DLD1 (cell line): ENCODE measurements at regions not wholly inside any gene's neighbourhood (a gene's known extent, or its start where the extent isn't known, plus 50 kb on each side); places are given as distances from the start of the nearest gene placed in this dataset.

Source experiments
- in situ Hi-C: cut with HindIII; loops from 2 replicates; pipeline ENCODE4 v1.10.0; 2017; ENCODE audit warnings: low sequenced_read_pairs

DNA sequence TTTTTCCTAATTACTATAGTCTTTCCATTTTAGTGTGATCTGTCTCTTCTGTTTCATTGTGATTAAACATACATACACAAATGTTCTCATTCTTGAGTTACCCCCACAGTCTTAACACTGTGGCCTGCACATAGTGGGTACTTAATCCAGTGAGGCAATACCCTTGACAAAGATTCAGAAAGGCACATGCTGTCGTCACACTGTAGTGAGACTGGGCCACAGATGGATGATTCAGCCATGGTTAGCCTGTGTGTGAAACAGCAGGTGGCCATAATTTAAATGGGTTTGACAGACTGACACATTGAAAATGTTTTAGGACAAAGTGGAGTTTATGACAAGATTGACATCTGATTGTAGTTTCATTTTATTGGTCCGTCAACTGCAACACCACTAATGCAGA is 313.1 kb downstream of the C11orf87 start:
- in situ Hi-C loops = no loop called here

DNA sequence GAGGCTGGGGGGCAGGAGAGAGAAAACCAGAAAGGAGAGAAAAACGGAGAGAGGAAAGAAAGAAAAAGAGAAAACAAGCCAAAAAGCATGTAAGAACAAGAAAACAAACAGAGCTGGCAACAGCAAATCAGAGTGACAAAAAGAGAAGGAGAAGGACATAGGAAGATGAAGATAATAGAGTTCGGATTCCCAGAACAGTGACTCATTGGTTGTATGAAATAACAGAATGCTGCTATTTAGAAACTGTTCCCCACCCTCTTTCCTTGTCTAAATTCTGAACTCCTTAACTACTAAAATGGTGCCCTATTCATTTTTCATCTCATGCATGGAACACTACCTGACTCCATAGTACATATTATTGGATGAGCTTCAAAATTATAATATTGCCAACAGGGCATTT is 317.4 kb downstream of the C11orf87 start:
- in situ Hi-C loops = no loop called here

DNA sequence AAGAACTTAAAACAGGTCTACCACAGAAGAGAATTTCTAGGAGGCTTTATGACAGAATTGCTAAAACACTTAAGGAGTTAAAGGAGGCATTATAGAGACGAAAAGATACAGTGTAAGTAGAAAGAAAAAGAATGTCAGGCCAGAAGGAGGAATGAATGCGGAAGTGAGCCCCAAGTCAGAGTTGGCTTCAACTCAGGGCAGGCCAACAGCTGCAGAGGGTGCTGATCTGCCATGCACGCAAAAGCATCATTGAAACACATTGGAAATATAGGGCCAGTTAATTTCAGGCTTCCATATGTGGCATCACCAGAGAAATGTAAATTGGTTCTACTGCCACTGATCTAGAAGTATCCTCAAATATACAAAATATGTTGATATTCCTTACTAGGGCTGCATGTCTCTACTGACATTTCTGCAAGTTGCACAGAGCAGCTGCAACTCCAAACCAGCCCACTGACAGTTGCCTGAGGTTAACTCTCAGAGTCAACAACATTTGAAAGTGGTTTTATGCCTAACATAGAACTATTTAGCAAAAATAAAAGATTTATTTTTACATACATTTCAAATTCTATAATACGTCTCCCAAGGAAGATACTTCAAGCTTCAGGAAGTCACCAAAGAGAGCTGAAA is 324.1 kb downstream of the C11orf87 start:
- in situ Hi-C loops = no loop called here

DNA sequence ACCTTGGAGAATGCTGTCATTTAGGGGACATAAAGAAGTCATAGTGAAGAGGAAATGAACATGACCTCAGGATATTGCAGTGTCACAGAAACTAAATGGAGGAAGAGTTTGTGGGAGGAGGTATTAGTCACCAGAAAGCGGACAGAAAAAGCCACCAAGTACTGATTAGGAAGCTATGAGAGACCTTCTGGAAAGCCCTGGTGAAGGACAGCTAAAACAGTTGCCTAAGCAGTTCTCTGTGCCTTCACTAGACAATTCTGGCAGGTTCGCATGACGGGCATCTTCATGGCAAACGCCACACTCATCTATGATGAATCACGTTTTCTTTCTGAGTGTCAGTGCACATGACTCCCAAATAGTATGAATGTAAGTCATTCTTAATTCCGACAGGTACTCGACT is 325.8 kb downstream of the C11orf87 start:
- in situ Hi-C loops = no loop called here

DNA sequence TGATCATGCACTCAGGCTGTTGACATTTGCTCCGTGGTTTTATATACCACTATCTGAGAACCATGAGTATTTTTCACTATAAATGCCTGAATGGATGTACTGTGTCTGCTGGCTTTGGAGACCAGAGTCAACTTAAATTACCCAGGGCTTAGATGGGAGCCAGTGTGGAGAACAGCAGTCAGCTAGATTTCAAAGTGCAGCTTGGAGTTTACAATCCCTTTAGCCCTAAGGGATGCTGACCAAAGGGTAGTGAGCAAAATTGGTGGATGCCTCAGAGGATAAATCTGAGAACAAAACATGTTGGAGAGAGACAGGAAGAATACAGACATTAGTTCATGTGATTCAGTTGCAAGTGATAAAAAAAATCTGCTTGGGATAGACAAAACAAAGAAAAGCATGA is 327.5 kb downstream of the C11orf87 start:
- in situ Hi-C loops = no loop called here

DNA sequence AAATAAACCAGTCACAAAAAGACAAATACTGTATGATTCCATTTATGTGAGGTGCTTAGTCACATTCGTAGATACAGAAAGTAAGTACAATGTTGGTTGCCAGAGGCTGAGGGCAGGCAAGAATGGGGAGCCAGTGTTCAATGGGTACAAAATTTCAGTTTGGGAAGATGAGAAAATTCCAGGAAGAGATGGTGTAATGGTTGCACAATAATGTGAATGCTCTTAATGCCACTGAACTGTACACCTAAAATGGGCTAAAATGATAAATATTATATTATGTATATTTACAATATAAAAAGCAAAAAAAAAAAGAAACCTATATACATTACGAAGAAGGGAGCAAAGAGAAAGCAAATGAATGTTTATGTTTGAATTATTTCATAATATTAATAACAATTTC is 329.0 kb downstream of the C11orf87 start:
- in situ Hi-C loops = no loop called here

DNA sequence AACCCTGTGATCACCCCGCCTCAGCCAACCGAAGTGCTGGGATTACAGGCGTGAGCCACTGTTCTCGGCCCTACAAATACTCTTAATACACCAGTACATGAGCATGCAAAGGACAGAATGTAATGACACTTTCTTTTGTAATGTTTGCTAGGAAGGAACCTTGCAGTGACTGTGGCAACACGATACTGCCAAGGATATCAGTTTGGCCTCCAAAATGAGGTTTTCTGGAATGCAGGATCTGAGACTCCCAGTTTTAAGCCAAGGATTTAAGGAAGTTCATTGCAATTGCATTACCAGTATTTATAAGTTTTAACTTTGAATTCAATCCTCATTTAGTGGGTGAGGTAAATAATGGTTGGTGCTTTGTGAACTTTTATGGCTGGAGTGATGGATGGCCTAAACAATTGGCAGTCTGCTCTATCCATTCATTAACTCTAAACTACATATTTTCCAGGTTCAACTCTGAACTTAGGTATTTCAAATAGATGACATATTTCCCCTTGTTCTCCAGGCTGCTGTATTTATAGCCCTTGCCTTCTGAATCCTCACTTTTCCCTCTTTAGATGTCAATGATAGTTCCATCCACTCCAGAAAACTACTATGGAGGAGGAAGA is 330.3 kb downstream of the C11orf87 start:
- in situ Hi-C loops = no loop called here

DNA sequence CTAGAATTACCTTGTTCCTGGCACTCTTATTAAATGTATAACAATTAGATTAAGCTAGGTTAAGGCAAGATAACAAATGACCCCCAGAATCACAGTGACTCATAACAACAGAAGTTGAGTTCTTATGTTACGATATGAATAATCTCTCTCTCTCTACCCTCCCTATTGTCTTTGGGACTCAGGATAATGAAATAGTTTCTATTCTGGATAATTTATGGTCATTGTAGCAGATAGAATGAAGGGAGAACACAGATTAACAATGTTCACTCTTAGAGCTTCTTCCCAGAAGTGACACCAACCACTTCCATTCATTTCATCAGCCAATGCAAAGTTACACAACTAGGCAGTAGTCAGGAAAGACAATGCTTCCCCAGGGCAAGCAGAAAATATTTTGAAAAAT is 334.5 kb downstream of the C11orf87 start:
- in situ Hi-C loops = no loop called here

DNA sequence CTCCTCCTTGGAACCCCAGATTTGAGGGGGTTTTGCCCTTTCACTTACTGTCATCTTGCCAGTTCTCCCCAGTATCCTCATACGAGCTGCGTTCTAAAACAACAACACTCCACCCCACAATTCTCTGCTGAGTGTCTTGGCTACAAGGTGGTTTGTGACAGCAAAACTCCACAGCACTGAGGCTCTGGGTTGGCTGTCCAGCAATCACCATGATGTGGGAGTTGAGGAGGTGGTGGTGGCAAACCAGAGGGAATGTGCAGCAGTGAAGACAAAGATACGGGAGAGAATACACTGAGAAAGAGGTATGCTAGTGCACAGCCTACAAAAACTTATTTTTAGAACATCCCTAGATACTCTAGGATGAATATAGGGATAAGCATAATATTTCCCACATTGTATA is 335.0 kb downstream of the C11orf87 start:
- in situ Hi-C loops = no loop called here

DNA sequence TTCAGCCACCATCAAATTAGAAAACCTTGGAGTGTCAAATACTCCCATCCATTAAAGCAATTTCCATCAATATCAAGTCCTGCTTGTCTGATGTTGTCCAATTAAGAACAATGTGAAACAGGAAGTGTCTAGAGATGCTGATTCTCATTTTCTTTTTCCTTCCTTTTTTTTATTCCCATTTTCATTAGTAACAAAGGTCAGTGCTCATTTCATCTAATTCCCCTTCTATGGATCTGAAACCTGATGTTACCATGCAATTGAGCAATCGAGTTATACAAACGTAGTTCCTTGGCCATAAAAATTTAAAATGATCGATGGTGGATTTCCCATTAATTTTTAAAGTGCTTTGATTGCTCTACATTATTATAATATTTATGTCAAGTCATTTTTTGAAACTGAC is 330.6 kb upstream of the ZC3H12C start:
- in situ Hi-C loops = no loop called here

DNA sequence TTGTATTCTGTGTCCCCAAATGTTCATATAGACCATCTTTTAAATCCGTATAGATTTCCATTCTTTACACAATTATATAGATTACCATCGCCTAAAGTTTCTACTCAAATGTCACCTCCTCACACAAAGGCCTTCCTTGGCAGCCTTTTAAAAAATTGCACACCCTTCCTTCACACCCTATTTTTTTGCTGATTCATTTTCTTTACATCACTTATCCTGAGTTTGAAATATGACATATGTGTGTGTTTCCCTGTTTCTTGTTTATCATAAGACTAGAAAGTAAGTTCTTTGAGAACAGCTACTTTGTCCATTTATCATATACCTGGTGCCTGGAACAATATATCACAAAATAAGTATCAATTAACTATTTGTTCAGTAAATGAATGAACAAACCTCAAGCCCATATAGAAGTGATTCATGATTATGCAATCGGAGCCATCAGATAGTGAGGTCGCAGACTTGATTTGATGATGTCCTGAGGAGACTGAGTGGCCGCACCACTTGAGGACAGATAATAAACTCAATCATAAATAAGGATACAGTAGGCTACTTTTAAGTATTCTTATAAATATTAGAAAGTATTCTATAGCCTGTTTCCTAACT is 327.4 kb upstream of the ZC3H12C start:
- in situ Hi-C loops = no loop called here

DNA sequence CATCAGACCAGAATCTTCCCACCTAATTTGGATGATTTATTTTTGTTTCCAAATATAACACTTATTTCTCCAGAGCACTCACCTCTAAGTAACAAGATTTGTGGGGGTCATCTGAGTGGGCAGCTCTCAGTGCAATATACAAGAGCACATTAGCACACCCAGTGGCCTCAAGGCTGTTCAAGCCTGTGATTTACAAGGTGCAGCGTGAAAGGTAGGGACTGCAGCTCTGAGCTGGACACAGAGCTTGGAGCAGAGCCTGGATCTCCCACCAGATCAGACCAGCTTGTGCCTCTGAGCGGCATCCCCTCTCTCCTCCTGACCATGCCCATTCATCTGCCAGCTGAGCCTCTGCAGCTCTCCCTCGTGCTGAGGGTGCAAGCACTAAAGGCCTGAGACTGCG is 323.3 kb upstream of the ZC3H12C start:
- in situ Hi-C loops = no loop called here

DNA sequence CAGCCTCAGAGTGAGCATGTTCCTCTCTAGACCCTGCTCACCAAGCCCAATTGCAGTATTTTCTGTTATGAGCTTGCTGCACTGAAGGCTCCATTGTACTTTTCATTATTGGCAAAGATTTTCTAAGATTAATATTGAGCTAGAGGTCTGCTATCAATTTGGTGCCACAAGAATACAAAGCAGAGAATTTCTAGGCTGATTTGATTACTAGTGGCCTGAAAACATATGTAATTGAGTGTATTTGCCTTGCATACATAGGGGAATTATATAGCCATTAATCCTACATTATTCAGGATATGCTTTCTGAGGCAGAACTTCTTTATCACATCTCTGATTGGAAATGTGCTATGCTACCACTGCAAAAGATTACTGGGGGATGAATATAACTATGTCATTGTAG is 322.9 kb upstream of the ZC3H12C start:
- in situ Hi-C loops = no loop called here

DNA sequence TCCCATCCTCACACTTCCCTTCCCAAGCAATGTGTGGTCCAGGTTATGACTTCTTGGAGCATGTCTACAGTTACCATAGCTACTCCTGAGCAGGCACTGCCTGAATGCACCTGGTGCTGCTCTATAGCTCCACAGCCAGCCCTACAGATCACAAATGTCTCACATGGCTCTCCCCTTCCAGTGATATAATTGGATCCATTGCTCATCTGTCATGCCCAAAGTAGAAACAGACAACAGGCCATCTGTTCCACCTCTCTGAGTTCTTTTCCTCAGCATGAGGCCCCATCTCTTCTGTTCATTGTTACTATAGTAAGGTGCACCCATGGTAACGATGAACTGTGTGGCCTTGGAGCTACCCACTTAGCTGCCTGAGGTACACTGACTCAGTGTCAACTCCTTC is 320.3 kb upstream of the ZC3H12C start:
- in situ Hi-C loops = no loop called here

DNA sequence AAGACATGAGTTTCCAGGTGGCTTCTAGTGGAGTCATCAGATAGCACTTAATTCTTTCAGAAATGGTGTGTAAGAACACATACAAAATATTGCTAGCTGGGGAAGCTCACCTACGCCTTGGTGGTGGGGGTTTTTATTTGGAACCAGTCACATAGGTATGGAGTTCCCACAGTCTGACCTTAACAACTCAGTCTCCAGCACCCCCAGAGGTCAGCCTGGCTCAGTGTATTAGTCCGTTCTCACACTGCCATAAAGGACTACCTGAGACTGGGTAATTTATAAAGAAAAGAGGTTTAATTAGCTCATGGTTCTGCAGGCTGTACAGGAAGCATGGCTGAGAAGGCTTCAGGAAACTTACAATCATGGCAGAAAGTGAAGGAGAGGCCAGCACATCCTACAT is 317.5 kb upstream of the ZC3H12C start:
- in situ Hi-C loops = no loop called here

DNA sequence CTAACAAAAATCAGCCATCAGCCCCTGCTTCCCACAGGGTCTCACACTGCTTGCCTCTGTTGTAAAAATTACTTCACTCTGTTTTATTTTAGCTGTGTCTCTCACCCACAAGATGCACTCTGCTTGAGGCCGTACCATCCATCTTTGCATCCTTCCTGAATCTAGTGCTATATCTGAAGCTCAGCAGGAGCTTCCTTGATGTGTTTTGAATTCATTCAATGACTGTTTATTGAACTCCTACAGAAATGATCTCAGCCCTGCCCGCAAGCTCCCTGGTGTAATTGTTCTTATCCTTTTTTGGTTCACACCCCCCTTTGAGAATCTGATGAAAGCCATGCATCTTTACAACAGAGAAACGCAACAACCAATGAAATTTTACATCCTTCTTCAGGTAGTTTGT is 310.2 kb upstream of the ZC3H12C start:
- in situ Hi-C loops = no loop called here

DNA sequence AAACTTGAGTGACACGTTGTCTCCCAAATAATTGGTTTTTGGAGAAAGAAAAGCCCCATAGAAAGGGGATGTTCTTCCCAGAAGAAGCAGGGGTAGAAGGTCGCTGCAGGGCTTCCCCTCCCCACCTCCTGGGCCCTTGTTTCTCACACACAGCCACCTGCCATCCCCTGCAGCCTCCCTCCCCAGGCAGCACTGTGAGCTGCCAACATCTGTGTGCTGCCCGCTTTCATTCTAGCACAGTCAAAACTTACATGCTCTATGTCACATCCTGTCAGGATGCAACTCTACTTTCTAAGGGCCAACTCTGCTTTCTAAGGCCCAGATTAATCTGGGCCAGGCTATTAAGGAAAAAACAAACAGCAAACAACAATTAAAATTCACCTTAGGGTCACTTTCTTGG is 309.4 kb upstream of the ZC3H12C start:
- in situ Hi-C loops = no loop called here

DNA sequence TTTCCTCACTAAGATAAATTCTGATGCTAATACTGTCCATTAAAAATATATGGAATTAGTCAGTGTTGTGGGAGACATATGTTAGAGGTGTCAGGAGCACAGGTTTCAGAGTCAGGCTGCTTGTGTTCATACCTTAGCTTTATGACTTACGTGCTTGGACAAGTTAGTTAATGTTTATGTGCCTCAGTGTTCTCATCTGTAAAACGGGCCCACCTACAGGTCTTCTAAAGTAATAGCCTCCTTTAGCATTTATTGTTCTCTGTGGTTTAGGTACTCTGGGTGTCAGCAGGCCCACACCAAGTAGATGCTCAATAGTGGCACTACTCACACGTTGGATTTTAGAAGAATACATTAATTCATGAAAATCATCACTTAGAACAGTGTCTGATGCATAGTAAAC is 308.7 kb upstream of the ZC3H12C start:
- in situ Hi-C loops = no loop called here

DNA sequence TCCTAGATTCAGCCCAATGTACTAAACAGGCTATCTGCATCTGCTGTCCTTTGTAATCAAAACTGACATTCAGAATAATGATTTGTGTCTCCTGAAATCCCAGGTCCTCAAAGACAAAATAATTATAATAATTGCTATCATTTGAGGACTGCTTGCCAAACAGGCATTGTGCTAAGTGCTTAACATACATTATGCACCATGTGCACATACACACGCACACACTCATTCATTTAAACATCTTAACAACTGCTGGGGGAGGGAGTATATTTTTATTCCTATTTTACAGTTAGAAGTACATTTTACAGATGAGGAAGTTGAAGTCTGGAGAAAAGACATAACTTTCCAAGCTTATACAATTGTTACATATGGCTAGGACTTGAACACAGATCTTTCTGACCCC is 308.0 kb upstream of the ZC3H12C start:
- in situ Hi-C loops = no loop called here

DNA sequence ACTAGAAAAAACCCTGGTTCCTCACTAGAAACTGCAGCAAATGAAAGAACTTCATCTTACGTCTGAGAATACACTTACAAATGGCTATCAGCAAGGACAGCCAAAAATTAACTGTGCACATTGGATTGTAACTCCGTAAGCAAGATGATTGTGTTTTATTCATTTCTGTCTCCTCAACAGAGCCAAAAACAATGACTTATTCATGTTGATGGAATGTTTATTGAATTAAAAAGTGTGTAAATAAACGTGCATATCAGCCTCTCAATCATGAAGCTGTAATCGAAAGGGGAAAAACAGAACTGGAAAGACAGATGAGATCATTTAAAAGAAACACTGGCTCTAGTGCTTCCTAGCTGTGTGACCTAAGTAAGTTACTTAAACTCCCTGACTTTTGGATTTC is 307.5 kb upstream of the ZC3H12C start:
- in situ Hi-C loops = no loop called here

DNA sequence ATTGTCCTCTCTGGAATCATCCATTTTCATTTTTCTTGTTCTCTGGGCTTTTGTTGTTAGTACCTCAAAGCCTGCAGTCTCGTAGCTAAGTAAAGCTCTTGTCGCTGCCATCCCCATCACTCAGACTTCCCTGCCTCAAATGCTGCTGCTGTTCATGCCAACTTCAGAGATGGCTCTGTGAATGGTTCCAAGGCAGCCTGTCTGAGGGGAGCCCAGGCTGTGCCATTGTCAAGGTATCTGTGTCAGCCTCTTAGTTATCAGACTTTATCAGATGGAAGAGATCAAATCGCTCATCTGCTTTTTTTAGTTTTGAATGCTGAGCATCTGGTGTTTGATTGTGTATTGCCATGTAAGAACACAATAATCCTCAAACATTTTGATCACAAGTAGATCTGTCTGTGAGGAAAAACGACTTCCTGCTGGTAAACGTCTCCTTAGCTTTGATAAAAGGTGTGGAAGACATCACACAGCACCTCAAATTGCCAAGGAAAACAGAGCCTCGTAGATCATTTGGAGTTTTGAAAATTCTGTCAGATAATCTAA is 304.2 kb upstream of the ZC3H12C start:
- in situ Hi-C loops = no loop called here

DNA sequence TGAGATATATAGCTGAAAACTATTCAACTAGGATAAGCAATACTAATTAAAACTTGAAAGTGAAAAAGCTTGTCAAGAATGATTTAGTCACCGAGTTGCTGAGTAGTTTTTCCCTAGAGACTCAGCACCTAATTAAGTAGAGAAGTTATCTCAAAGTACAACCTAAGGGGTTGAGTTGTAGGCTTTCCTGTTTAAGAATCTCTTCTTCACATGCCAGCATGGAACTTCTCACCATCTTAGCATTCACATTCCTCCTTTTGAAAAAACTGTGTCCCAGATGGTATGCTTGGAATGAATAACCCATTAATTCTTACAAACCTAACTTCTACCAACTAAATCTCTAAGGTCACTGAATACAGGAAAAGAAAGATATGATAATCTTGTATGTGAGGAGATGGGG is 303.3 kb upstream of the ZC3H12C start:
- in situ Hi-C loops = no loop called here

DNA sequence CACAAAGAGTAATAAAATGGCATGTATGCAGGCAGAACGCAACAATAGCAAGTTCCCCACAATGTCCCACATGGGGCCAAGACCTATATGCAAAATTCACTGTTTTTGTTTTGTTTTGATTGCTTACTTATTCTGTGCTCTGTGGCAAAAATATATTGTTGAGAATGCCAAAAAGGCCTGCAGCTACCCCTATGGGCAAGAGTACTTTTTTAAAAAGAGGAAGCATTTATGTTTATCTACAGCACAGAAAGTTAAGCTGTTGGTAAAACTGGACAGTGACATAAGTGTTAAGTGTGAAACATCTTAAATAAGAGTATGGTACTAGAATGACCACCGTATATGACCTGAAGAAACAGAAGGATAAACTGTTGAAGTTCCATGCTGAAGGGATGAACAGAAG is 301.9 kb upstream of the ZC3H12C start:
- in situ Hi-C loops = no loop called here
